ENCODE measurements at regions not wholly inside any gene's neighbourhood (a gene's known extent, or its start where the extent isn't known, plus 50 kb on each side); places are given as distances from the start of the nearest gene placed in this dataset.

GRCh38 chr5:68458416-68459021 lies 243.0 kb downstream of the PIK3R1 start:
- Mint-ChIP-seq H3K27me3 (ENCODE audit: insufficient read depth, low read depth) (no peaks in the 10 kb centered on the region), H3K9me3 (peaks cover 7% of the 10 kb centered on the region), H3K36me3 (no peaks in the 10 kb centered on the region), H3K4me1 (peaks cover 5% of the 10 kb centered on the region), H3K27ac (no peak overlapping the region), H3K4me3 (no peak overlapping the region)
- peaks cover 12% of the 10 kb centered on the region for H3K4me1 ChIP-seq
- no peak for TF ChIP-seq EZH2phosphoT487 (IDR thresholded peaks at IDR 0.05)
- no peak for TF ChIP-seq EZH2 (IDR thresholded peaks at IDR 0.05)
- TF ChIP-seq CTCF (IDR thresholded peaks at IDR 0.05): no peak
- peaks cover 12% of the 10 kb centered on the region for H3F3A ChIP-seq (ENCODE audit: low read depth)
- H4K20me1 ChIP-seq (ENCODE audit: low read depth): no peaks in the 10 kb centered on the region
- no peak overlapping the region for H2AFZ ChIP-seq (replicated peaks)
- no peaks in the 10 kb centered on the region for H3K36me3 ChIP-seq
- no peak overlapping the region for H3K4me3 ChIP-seq
- H3K4me2 ChIP-seq: no peak overlapping the region
- H3K9me3 ChIP-seq (ENCODE audit: low read depth): no peaks in the 10 kb centered on the region
- DNase-seq (ENCODE audit: low spot score): no peak
- H3K27ac ChIP-seq: no peak overlapping the region
- no peak overlapping the region for H3K9ac ChIP-seq
- H3K79me2 ChIP-seq (ENCODE audit: low read depth): no peaks in the 10 kb centered on the region
- no peaks in the 10 kb centered on the region for H3K27me3 ChIP-seq

GRCh38 chr5:68459093-68459809 lies 243.7 kb downstream of the PIK3R1 start:
- TF ChIP-seq EZH2phosphoT487 (IDR thresholded peaks at IDR 0.05): no peak
- TF ChIP-seq EZH2 (IDR thresholded peaks at IDR 0.05): no peak
- TF ChIP-seq CTCF (IDR thresholded peaks at IDR 0.05): no peak
- H3K4me3 Mint-ChIP-seq: no peak overlapping the region
- no peaks in the 10 kb centered on the region for H3K36me3 Mint-ChIP-seq
- H4K20me1 ChIP-seq (ENCODE audit: low read depth): no peaks in the 10 kb centered on the region
- H3K9me3 ChIP-seq (ENCODE audit: low read depth): no peaks in the 10 kb centered on the region
- no peaks in the 10 kb centered on the region for H3K27me3 Mint-ChIP-seq (ENCODE audit: insufficient read depth, low read depth)
- H3K4me1 ChIP-seq: peaks cover 12% of the 10 kb centered on the region
- H3F3A ChIP-seq (ENCODE audit: low read depth): peaks cover 12% of the 10 kb centered on the region
- H3K4me3 ChIP-seq: no peak overlapping the region
- no peak overlapping the region for H3K9ac ChIP-seq
- no peak overlapping the region for H3K27ac ChIP-seq
- H3K27me3 ChIP-seq: no peaks in the 10 kb centered on the region
- H3K79me2 ChIP-seq (ENCODE audit: low read depth): no peaks in the 10 kb centered on the region
- H2AFZ ChIP-seq (replicated peaks): no peak overlapping the region
- H3K36me3 ChIP-seq: no peaks in the 10 kb centered on the region
- no peak overlapping the region for H3K27ac Mint-ChIP-seq
- H3K4me2 ChIP-seq: no peak overlapping the region
- H3K4me1 Mint-ChIP-seq: peaks cover 5% of the 10 kb centered on the region
- peaks cover 2% of the 10 kb centered on the region for H3K9me3 Mint-ChIP-seq
- DNase-seq (ENCODE audit: low spot score): no peak

GRCh38 chr5:68459810-68460139 lies 244.2 kb downstream of the PIK3R1 start:
- Mint-ChIP-seq H3K27ac (no peak overlapping the region), H3K4me1 (peaks cover 5% of the 10 kb centered on the region), H3K27me3 (ENCODE audit: insufficient read depth, low read depth) (no peaks in the 10 kb centered on the region), H3K36me3 (no peaks in the 10 kb centered on the region), H3K4me3 (no peak overlapping the region), H3K9me3 (no peaks in the 10 kb centered on the region)
- no peak for DNase-seq (ENCODE audit: low spot score)
- no peaks in the 10 kb centered on the region for H4K20me1 ChIP-seq (ENCODE audit: low read depth)
- H3K4me2 ChIP-seq: no peak overlapping the region
- no peak overlapping the region for H3K9ac ChIP-seq
- no peaks in the 10 kb centered on the region for H3K27me3 ChIP-seq
- H3K9me3 ChIP-seq (ENCODE audit: low read depth): no peaks in the 10 kb centered on the region
- H3K4me1 ChIP-seq: peaks cover 12% of the 10 kb centered on the region
- H3K27ac ChIP-seq: no peak overlapping the region
- H3K4me3 ChIP-seq: no peak overlapping the region
- no peak overlapping the region for H2AFZ ChIP-seq (replicated peaks)
- H3K79me2 ChIP-seq (ENCODE audit: low read depth): no peaks in the 10 kb centered on the region
- peaks cover 12% of the 10 kb centered on the region for H3F3A ChIP-seq (ENCODE audit: low read depth)
- TF ChIP-seq EZH2phosphoT487 (IDR thresholded peaks at IDR 0.05) (no peak), EZH2 (IDR thresholded peaks at IDR 0.05) (no peak), CTCF (IDR thresholded peaks at IDR 0.05) (no peak)
- no peaks in the 10 kb centered on the region for H3K36me3 ChIP-seq

Measured in neural progenitor cell (in vitro differentiated cells).